NCI-H345 treated with DMSO at 0.1 percent for 48 hours (cell line): ENCODE measurements at regions not wholly inside any gene's neighbourhood (a gene's known extent, or its start where the extent isn't known, plus 50 kb on each side); places are given as distances from the start of the nearest gene placed in this dataset.
A peak's percentile ranks its signal among the peaks of the same experiment; 100 is the strongest.

Source experiments
- DNase-seq: peaks from one replicate; lab custom pipeline; 2025; ENCODE audit not compliant: unreplicated experiment; lab: John Stamatoyannopoulos, UW

DNA sequence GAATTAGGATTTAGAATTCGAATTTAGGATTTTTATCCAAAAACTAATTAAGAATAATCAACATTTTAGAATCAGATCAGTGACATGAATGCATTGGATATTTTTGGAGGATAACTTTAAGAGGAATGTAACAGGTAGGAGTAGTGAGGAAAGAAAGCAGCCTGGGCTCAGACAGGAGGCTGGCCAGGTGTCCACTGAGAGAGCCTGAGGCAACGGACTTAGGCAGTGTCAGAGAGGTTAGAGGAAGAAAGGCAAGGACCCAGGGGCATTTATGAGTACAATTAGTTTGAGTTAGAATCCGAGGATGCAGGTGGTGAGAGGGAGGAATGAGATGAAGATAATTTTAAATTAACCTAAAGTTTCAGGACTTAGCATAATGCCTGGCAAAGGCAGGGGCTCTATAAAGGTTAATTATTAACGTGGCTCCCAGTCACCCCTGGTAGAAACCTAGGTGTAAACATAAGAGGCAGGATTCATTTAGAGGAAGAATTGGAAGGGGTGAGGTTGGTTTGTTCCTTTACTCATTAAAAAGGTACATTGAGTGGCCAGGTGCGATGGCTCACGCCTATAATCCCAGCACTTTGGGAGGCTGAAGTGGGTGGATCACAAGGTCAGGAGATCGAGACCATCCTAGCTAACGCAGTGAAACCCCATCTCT, 507.1 kb downstream of the TMEM182 start:
- no peak for DNase-seq

DNA sequence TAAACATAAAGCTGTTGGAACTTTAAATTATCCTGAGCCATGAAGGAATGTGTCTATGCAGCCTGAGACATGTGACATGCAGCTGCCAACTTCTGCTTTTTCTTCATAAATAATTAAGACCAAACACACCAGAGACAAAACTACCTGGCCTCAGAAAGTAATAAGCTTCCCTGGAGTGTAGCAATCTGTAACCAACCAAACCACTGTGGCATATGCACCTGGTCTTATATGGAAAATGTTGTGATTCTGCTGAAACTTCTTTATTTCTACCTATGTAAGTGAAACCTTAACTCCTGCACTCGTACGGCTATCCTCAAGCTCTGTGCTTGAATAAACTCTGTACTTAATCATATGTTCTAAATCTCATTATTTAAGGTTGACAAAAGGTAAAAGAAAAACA, 515.0 kb downstream of the TMEM182 start:
- DNase-seq = no peak

- DNase-seq = no peak
Observed at GRCh38 chr2:103284750-103285149, 522.9 kb downstream of the TMEM182 start.

DNA sequence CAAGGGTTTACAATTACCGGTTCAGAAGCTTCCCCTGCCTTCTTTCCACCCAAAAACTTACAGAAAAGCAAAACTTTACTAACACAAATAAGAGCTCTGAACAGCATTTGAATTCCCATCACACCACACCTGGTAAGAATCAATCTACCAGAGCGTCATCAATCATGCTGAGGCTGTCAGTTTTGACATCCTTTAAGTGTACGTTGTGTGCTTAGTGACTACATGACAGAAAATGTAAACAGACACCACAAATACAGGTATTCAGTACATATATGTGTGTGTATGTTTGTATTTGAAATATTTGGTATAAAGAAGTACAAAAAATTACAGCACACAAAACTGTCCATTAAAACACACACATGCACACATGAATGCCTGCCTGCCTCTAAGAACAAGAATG, 523.5 kb downstream of the TMEM182 start:
- DNase-seq = no peak

GRCh38 chr2:103287746-103288145, 525.9 kb downstream of the TMEM182 start:
- no peak for DNase-seq

- DNase-seq = peak; percentile 37
Observed at GRCh38 chr2:103288696-103289095, 526.9 kb downstream of the TMEM182 start.

DNA sequence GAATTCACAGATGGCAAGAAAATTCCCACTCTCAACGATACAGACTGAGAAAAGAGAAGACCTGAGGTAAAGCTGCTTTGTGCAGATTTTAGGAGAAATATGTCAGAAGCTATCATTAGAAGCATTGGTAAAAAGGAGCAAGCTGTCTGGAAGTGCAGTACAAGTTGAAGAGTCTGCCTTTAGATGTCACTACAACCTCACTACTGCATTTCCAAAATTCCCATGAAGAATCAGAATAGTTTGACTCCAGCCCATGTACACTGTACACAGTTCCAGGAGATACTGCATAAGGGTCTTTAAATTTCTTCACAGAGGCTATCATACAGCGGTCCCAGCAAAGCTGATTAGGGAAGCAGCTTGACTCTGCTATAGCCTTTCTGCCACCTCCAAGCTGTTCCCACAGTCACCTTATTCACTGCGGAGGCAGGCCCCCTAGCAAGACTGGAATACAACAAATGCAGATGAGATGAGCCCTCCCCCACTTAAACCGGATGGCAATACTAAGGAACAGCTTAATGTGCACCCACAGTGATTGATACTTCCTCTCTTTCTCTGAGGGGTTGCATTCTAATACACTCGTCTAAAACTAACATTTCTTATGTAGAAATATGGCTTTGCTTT, 527.4 kb downstream of the TMEM182 start:
- DNase-seq = no peak

DNA sequence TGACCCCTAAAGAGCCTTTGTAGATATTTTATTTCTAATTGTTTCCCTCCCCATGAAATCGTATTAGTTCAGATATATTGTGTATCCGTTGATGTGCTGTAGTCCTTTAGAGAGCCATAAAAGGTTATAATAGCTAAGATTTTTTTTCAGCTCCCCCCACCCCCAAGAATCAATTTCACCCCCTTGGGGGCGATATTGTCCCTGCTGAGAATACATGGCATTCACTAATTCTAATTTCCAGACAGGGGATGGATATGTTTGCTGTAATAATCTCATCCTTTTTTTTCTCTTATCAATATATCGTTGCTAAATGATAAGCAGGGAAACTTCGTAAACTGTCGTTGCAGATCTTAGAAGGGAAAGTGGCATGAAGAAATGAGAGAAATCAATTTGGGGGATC, 530.7 kb downstream of the TMEM182 start:
- no peak for DNase-seq

- no peak for DNase-seq
Observed at GRCh38 chr2:103293067-103293741, 531.4 kb downstream of the TMEM182 start.

- no peak for DNase-seq
Observed at GRCh38 chr2:103293742-103294077, 531.9 kb downstream of the TMEM182 start.

DNA sequence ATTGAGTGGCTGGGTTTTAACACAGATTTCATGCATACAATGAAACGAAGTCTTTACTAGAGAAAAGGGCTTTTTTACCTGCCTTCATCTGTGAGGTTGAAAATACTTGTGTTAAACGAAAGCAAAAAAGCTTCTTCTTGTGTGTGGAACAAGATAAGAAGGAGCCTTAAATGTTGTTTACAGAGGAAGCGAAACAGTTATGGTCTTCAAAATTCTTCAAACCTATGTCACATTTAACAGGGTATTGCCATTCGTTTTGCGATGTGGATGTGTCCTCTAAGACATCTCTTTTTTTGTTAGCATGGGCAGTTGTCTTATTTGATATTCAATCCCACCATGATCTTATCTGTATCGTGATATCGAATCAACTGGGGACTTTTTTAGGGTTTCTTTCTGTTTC, 532.6 kb downstream of the TMEM182 start:
- no peak for DNase-seq

GRCh38 chr2:103295591-103295990, 533.8 kb downstream of the TMEM182 start:
- DNase-seq = no peak

DNA sequence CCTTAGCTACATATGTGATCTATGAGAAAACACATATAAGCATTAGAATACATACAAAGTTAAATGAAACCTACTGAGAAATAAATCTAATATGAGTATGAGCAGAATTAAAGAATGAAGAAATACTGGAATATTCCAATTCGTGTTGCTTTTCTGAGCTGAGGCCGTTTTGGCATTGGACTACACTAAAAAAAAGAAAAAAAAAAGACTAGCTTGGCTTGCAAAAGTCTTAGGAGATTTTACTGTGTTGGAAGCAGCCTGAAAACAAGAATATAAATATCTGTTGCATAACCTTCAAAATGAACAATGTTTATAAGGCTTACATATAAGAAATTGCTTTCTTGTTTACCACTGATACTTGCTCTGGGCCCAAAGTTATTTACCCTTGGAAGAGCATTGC, 562.8 kb downstream of the TMEM182 start:
- no peak for DNase-seq

GRCh38 chr2:103327386-103327785, 565.6 kb downstream of the TMEM182 start:
- DNase-seq = no peak

GRCh38 chr2:103327966-103328365, 566.1 kb downstream of the TMEM182 start:
- no peak for DNase-seq

DNA sequence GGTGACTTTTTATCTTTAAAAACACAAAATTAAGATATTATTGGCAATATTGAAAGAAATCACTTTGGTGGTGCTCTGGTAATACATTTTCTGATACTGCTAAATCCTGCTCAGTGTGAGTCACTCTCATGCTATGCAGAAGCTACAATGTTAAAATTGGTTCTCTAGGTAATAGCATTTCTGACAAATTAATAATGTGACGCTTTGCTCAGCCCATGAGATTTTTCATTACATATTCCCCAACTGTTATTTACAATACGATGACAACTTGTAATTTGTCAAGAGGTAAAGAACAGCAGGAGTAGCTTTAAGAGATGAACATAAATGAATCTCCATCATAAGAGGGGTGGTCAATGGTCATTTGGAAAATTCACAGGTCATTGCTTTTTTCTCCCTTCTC, 573.6 kb downstream of the TMEM182 start:
- DNase-seq = no peak

DNA sequence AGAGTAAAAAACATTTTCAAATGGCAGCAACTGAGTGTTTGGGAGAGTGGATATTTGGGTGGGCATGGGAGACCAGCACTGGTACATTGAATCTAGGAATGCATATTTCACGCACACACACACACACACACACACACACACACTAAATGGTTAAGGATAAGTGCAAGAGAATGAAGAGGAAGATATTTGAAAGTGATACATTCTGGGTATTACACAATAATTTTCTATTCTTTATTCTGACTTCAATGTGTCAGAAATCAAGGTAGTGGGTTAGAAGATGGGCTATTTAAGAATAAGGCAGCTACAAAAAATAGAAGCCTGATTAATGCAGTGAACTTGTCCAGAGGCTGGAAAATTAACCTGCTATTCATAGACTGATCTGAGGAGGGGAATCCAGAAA, 577.0 kb downstream of the TMEM182 start:
- DNase-seq = no peak

DNA sequence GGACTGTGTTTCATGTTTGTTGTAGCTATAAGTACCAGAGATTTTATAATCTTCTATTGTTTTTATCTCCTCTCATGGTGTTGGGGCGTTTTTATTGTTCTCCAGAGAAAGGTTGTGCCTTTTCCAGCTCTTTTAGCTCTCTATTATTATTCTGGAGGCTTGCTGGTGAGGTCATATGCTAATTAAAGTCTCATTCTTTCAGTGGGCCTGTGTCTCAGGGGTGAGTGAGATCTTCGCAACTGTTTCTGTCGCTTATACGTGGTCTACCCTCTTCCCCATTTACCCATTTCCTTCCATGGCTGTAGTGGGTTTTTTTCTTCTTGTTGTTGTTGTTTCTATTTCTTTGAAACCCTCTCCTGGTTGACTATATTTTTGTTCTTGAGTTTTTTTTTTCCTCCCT, 584.9 kb downstream of the TMEM182 start:
- no peak for DNase-seq

- DNase-seq = no peak
Observed at GRCh38 chr2:103353774-103354173, 591.9 kb downstream of the TMEM182 start.

- DNase-seq = no peak
Observed at GRCh38 chr2:103355287-103355686, 593.5 kb downstream of the TMEM182 start.

DNA sequence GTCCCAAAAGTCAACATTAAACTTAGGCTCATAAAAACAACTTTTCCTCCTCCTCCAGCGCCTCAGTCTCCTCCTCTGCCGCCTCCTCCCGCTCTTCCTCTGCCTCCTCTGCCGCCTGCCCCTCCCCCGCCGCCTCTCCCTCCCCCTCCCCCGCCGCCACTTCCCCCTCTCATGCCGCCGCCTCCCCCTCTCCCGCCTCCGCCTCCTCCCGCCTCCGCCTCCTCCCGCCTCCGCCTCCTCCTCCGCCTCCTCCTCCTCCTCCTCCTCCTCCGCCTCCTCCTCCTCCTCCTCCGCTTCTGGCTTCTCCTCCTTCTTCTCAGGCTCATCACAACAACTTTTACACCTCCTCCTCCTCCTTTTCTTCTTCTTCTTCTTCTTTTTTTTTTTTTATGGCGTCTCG, 599.9 kb downstream of the TMEM182 start:
- no peak for DNase-seq

GRCh38 chr2:103363639-103364038, 601.8 kb downstream of the TMEM182 start:
- DNase-seq = no peak

DNA sequence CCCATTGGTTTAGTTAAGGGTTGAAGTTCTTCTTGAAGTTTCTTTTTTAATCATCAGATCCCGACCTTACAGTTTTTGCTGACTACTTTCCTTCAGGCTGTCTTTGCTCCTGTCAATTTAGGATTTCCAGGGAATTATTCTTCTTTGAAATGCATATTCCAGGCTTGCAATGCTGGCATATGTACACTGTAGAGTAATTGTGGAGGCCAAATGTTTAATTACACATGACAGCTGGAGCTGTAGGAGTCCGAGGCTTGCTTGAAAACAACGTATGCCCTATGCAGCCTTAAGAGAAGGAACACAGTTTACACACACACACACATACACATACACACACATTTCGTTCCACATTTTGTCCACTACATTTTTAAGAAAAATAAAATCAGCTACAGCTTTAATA, 602.3 kb downstream of the TMEM182 start:
- DNase-seq = no peak
